MM.1S (cell line): ENCODE measurements at regions not wholly inside any gene's neighbourhood (a gene's known extent, or its start where the extent isn't known, plus 50 kb on each side); places are given as distances from the start of the nearest gene placed in this dataset.

Experiments
- CTCF ChIP-seq: fragments of 300-600 bp; sonication (generic); IDR thresholded peaks from 2 replicates; pipeline ENCODE4 v1.5.1; 2016; ENCODE audit warnings: antibody characterized with exemption, low read length, mixed read lengths
- EZH2 ChIP-seq: fragments of 300-600 bp; sonication (generic); optimal IDR thresholded peaks from 2 replicates; pipeline ENCODE3; 2017; ENCODE audit warnings: low read depth, mild to moderate bottlenecking, antibody characterized with exemption, low read length, mixed read lengths
- EZH2phosphoT487 ChIP-seq: fragments of 300-600 bp; sonication (generic); IDR thresholded peaks from 2 replicates; pipeline ENCODE4 v1.6.1; 2018; ENCODE audit warnings: antibody characterized with exemption, low read length

GRCh38 chr2:147542351-147542750, 302.5 kb upstream of the ACVR2A start:
- TF ChIP-seq EZH2phosphoT487 (no peak), CTCF (no peak), EZH2 (no peak)
